DOHH2 (cell line): ENCODE measurements at regions not wholly inside any gene's neighbourhood (a gene's known extent, or its start where the extent isn't known, plus 50 kb on each side); places are given as distances from the start of the nearest gene placed in this dataset.
A peak's percentile ranks its signal among the peaks of the same experiment; 100 is the strongest.

Source experiments
- H3F3A ChIP-seq: fragments of 200-600 bp; sonication (generic), shearing (Covaris generic); 2 replicates; pipeline ENCODE4 v1.6.0; 2016; ENCODE audit warnings: antibody characterized with exemption, mild to moderate bottlenecking; ENCODE audit not compliant: control insufficient read depth, insufficient read depth
- H3K27ac ChIP-seq: fragments of 200-600 bp; sonication (generic); 2 replicates; pipeline ENCODE4 v1.5.1; 2014; ENCODE audit warnings: low read depth, mild to moderate bottlenecking, low read length, moderate library complexity
- H3K27me3 ChIP-seq: fragments of 200-600 bp; sonication (generic); 2 replicates; pipeline ENCODE4 v1.6.1; 2014; ENCODE audit warnings: mild to moderate bottlenecking, low read length, mixed read lengths; ENCODE audit not compliant: control insufficient read depth
- H3K36me3 ChIP-seq: fragments of 200-600 bp; sonication (generic); 2 replicates; pipeline ENCODE4 v1.6.1; 2014; ENCODE audit warnings: mild to moderate bottlenecking, low read length, moderate library complexity, mixed read lengths; ENCODE audit not compliant: control insufficient read depth
- H3K4me1 ChIP-seq: fragments of 200-600 bp; sonication (generic); 2 replicates; pipeline ENCODE4 v1.6.1; 2014; ENCODE audit warnings: mild to moderate bottlenecking, low read length, mixed read lengths; ENCODE audit not compliant: control insufficient read depth
- H3K4me2 ChIP-seq: fragments of 200-600 bp; sonication (generic); 2 replicates; pipeline ENCODE4 v1.6.0; 2014; ENCODE audit warnings: mild to moderate bottlenecking, low read length, moderate library complexity
- H3K4me3 ChIP-seq: fragments of 200-600 bp; sonication (generic); 2 replicates; pipeline ENCODE4 v1.5.1; 2014; ENCODE audit warnings: mild to moderate bottlenecking, low read length, mixed read lengths
- H3K79me2 ChIP-seq: fragments of 200-600 bp; sonication (generic); 2 replicates; pipeline ENCODE4 v1.6.1; 2014; ENCODE audit warnings: mild to moderate bottlenecking, low read length, mixed read lengths; ENCODE audit not compliant: control insufficient read depth
- H3K9me2 ChIP-seq: fragments of 200-600 bp; sonication (generic); replicated peaks from 2 replicates; pipeline ENCODE4 v1.6.1; 2014; ENCODE audit warnings: mild to moderate bottlenecking, low read length, mixed read lengths; ENCODE audit not compliant: control insufficient read depth
- H3K9me3 ChIP-seq: fragments of 200-600 bp; sonication (generic); 2 replicates; pipeline ENCODE4 v1.6.1; 2014; ENCODE audit warnings: antibody characterized with exemption, low read length, mixed read lengths; ENCODE audit not compliant: control insufficient read depth, insufficient read depth
- H4K20me1 ChIP-seq: fragments of 200-600 bp; sonication (generic); 2 replicates; pipeline ENCODE4 v1.6.0; 2014; ENCODE audit warnings: low read depth, mild to moderate bottlenecking, antibody characterized with exemption, low read length, moderate library complexity; ENCODE audit not compliant: control insufficient read depth, insufficient read depth
- EZH2phosphoT487 ChIP-seq: fragments of 200-600 bp; sonication (generic); IDR thresholded peaks from 2 replicates; pipeline ENCODE4 v1.6.1; 2017; ENCODE audit warnings: borderline replicate concordance, mild to moderate bottlenecking, antibody characterized with exemption, low read length, moderate library complexity, mixed read lengths
- TF ChIP-seq, protein P1 (sequence below): fragments of 200-600 bp; sonication (generic); IDR thresholded peaks from one replicate; pipeline ENCODE4 v1.5.1; 2014; ENCODE audit warnings: antibody characterized with exemption, mild to moderate bottlenecking, low read depth, low read length; ENCODE audit not compliant: poor library complexity, severe bottlenecking

DNA sequence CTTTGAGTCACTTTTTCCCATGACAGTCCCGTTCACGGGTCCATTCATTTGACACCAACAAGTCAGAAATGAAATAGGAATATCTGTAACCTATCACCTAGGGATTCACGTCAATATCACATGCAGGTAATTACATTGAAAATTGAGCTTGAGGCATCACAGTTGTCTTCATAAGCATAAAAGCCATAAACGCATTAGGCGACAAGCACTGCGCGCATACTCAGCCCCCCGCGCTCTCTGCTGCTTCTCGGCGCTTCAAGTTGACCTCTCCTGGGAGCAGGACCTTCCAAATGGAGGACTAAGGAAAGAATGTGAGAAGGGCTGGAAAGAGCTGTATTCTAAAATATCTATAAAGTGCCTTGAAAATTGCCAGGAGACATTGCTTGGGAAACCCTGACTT, 130.5 kb upstream of the TNS3 start:
- no peaks in the 10 kb centered on the region for H3K9me2 ChIP-seq
- peak overlapping the region; percentile 97 for H3K27ac ChIP-seq
- H3K4me1 ChIP-seq: peaks cover 97% of the 10 kb centered on the region
- no peaks in the 10 kb centered on the region for H4K20me1 ChIP-seq
- H3K4me2 ChIP-seq: peak overlapping the region; percentile 2
- H3K79me2 ChIP-seq: no peaks in the 10 kb centered on the region
- H3K27me3 ChIP-seq: no peaks in the 10 kb centered on the region
- peaks cover 5% of the 10 kb centered on the region for H3K36me3 ChIP-seq
- H3K4me3 ChIP-seq: no peak overlapping the region
- no peak for TF ChIP-seq EZH2phosphoT487
- TF ChIP-seq, protein P1, sequence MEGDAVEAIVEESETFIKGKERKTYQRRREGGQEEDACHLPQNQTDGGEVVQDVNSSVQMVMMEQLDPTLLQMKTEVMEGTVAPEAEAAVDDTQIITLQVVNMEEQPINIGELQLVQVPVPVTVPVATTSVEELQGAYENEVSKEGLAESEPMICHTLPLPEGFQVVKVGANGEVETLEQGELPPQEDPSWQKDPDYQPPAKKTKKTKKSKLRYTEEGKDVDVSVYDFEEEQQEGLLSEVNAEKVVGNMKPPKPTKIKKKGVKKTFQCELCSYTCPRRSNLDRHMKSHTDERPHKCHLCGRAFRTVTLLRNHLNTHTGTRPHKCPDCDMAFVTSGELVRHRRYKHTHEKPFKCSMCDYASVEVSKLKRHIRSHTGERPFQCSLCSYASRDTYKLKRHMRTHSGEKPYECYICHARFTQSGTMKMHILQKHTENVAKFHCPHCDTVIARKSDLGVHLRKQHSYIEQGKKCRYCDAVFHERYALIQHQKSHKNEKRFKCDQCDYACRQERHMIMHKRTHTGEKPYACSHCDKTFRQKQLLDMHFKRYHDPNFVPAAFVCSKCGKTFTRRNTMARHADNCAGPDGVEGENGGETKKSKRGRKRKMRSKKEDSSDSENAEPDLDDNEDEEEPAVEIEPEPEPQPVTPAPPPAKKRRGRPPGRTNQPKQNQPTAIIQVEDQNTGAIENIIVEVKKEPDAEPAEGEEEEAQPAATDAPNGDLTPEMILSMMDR: no peak
- H3F3A ChIP-seq: peaks cover 49% of the 10 kb centered on the region
- no peaks in the 10 kb centered on the region for H3K9me3 ChIP-seq

DNA sequence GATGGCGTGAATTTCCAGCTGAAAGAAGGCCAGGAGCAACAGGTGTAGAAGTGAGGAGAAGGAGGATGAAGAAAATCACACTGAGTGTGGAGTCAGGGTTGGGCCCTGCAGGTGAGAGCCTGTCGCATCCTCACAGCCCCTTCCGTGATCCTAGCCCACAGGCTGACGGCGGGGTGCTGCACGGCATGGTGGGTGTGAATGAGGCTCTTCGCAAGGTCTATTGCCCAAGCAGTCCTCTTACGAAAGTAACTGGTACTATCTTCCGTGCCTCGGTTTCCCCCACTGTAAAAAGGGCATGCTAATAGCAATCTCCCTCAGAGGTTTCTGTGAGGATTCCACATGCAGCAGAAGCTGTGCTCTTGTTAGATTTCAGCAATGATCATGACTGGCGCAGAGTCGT, 129.9 kb upstream of the TNS3 start:
- H3F3A ChIP-seq: peaks cover 50% of the 10 kb centered on the region
- no peaks in the 10 kb centered on the region for H3K79me2 ChIP-seq
- no peaks in the 10 kb centered on the region for H3K27me3 ChIP-seq
- no peak overlapping the region for H3K4me2 ChIP-seq
- no peaks in the 10 kb centered on the region for H3K9me3 ChIP-seq
- TF ChIP-seq, protein P1: no peak
- no peak for TF ChIP-seq EZH2phosphoT487
- H3K4me3 ChIP-seq: no peak overlapping the region
- H3K36me3 ChIP-seq: peaks cover 5% of the 10 kb centered on the region
- no peaks in the 10 kb centered on the region for H4K20me1 ChIP-seq
- 0 out of 2 replicates have a peak overlapping the region, but pooled peaks have one; percentile 97 for H3K27ac ChIP-seq
- H3K4me1 ChIP-seq: peaks cover 97% of the 10 kb centered on the region
- H3K9me2 ChIP-seq: no peaks in the 10 kb centered on the region

DNA sequence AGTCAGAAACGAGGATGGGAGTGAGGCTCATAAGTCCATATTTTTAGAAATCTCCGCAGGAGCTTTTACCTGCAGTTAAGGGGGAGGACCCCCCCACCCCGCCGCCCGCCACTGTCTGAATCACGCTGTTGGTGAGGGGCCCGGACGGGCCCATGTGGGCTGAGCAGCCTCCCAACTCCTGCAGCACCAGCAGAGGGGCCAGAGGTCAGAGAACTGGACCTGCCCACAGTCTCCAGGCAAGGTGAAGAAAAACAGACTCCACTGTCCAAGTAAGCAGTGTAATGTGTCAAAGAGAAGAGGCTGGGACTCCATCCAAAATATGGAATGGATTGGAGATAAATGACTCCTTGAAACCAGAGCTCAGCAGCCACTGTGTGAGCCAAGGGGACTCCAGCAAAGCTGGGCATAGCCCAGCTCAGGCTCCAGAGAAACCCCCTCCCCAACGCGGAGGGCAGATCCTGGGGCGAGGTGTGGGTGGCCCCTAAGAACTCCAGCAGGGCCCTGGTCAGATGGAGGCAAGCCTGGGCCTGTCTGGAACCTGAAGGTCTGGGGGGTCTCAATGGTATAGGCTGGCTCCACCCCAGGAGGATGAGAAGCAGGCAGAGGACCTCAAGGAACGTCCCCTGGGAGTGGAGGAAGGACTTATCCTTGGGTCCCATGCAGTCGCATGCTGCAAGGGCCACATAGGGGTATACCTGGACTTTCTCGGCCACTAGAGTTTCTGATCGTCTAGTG, 128.5 kb upstream of the TNS3 start:
- Histone ChIP-seq H3F3A (peaks cover 48% of the 10 kb centered on the region), H3K9me3 (no peaks in the 10 kb centered on the region), H3K9me2 (no peaks in the 10 kb centered on the region), H4K20me1 (no peaks in the 10 kb centered on the region), H3K4me2 (peak overlapping the region; percentile 62), H3K4me1 (peaks cover 97% of the 10 kb centered on the region), H3K27ac (peak overlapping the region; percentile 82), H3K79me2 (no peaks in the 10 kb centered on the region), H3K4me3 (no peak overlapping the region), H3K36me3 (no peaks in the 10 kb centered on the region), H3K27me3 (no peaks in the 10 kb centered on the region)
- TF ChIP-seq EZH2phosphoT487: no peak
- TF ChIP-seq, protein P1: no peak
